Natural killer cell treated with Interleukin-12 subunit alpha and Interleukin-12 subunit beta and Interleukin-15 and Interleukin-18, amount 100 ng/mL, for 72 hours (primary cell): ENCODE measurements at regions not wholly inside any gene's neighbourhood (a gene's known extent, or its start where the extent isn't known, plus 50 kb on each side); places are given as distances from the start of the nearest gene placed in this dataset.

Experiments
- ATAC-seq, 2 donors: fragments of 150-1000 bp; cut with Tn5 transposase in 1 of 2; sonication (Bioruptor Pico), chemical (Tn5 transposase) in 1 of 2; 2 replicates each; pipeline ENCODE4 v1.10.0; 2021
- DNase-seq: peaks from one replicate; pipeline ENCODE4 v3.0.0; 2022; ENCODE audit warnings: low spot score
- H3K27ac Mint-ChIP-seq, 2 donors: 1 replicate in 1 of 2; 2 replicates in 1 of 2; pipeline ENCODE4 v1.8.0; 2022; ENCODE audit warnings: mixed read lengths in 2 of 2, mild to moderate bottlenecking in 1 of 2, moderate library complexity in 1 of 2
- H3K27me3 Mint-ChIP-seq, 2 donors: 1 replicate in 1 of 2; 2 replicates in 1 of 2; pipeline ENCODE4 v1.8.0; 2022; ENCODE audit warnings: mixed read lengths in 2 of 2
- H3K36me3 Mint-ChIP-seq: one replicate; pipeline ENCODE4 v1.8.0; 2022; ENCODE audit warnings: mixed read lengths
- H3K4me1 Mint-ChIP-seq, 2 donors: 1 replicate in 1 of 2; 2 replicates in 1 of 2; pipeline ENCODE4 v1.8.0; 2022; ENCODE audit warnings: low read depth in 2 of 2, mixed read lengths in 2 of 2, mild to moderate bottlenecking in 1 of 2
- H3K4me3 Mint-ChIP-seq: one replicate; pipeline ENCODE4 v1.8.0; 2022; ENCODE audit warnings: mixed read lengths
- H3K9me3 Mint-ChIP-seq: 2 replicates; pipeline ENCODE4 v1.8.0; 2022; ENCODE audit warnings: mixed read lengths

- DNase-seq (no peak), ATAC-seq (peak in 1 of 2 donors; percentile 33)
- H3K4me1 Mint-ChIP-seq, result peaks cover 31 to 36% of the 10 kb centered on the region in 2 donors
- peak overlapping the region; percentile 22 for H3K4me3 Mint-ChIP-seq
- peaks cover 38% of the 10 kb centered on the region for H3K36me3 Mint-ChIP-seq
- H3K9me3 Mint-ChIP-seq, result peaks cover 13% of the 10 kb centered on the region
- H3K27ac Mint-ChIP-seq, result peak overlapping the region; percentile 16 to 50
- no peaks in the 10 kb centered on the region for H3K27me3 Mint-ChIP-seq
Observed at GRCh38 chr3:106227068-106227467, 358.3 kb upstream of the CBLB start.

DNA sequence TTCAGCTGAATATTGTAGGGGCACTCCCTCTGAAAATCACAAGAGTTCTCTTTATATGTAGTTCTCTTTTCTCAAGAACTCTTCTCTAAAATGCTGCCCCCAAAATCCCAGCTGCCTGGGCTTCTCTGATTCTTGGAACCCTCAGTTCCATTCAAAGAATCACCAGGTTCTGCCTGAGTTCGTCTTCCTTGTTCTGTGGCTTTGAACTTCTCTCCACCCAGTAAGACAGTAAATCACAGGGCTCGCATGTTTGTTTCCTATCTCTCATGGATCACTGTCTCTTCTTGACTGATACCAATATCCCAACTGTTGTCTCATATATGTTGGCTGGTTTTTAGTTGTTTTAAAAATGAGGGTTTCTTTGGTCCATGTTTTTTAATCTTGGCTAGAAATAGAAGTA lies 359.5 kb upstream of the CBLB start:
- peak overlapping the region; percentile 69 to 76 for H3K27ac Mint-ChIP-seq
- H3K4me3 Mint-ChIP-seq, result peak overlapping the region; percentile 28
- no peaks in the 10 kb centered on the region for H3K27me3 Mint-ChIP-seq
- peaks cover 35 to 45% of the 10 kb centered on the region in 2 donors for H3K4me1 Mint-ChIP-seq
- DNase-seq, result no peak
- ATAC-seq, result peak in 1 of 2 donors; percentile 20
- H3K36me3 Mint-ChIP-seq, result peaks cover 35% of the 10 kb centered on the region
- peaks cover 5% of the 10 kb centered on the region for H3K9me3 Mint-ChIP-seq

DNA sequence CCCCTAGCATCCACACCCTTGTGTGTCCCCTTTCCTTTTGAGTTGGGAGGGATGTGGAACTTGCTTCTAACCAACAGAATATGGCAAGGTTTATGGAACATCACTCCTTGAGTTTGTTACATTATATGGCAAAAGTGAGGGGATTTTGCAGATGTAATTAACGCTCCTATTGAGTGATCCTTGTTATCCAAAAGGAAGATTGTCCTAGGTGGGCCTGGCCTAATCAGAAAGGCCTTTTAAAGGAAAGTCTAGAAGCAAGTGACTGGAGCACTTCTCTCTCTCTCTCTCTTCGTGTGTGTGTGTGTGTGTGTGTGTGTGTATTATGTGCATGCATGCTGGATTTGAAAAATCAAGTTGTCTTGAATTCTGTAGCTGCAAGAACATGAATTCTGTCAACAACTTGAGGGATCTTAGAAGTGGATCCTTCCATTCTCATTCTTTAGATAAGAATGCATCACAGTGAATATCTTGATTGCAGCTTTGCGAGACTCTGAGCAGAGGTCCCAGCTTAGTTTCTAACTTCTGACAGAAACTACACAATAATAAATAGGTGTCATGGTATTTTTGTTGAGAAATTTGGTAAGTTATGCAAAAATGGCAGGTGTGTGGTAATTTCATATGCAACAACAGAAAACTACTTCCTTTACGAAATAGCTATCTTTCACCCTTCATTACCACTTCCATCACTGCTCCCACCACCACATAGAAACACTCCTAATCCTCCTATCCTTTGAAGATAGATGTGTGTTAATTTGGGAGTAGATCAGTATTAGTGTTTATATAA lies 360.9 kb upstream of the CBLB start:
- Mint-ChIP-seq H3K4me1 (peaks cover 35 to 50% of the 10 kb centered on the region in 2 donors), H3K9me3 (peaks cover 7% of the 10 kb centered on the region), H3K27me3 (no peaks in the 10 kb centered on the region), H3K4me3 (peak overlapping the region; percentile 81), H3K27ac (peak overlapping the region; percentile 87 to 91), H3K36me3 (peaks cover 39% of the 10 kb centered on the region)
- ATAC-seq, result peak in 1 of 2 donors; percentile 62
- no peak for DNase-seq

- Mint-ChIP-seq H3K4me3 (peak overlapping the region; percentile 76), H3K27me3 (no peaks in the 10 kb centered on the region), H3K9me3 (peaks cover 12% of the 10 kb centered on the region), H3K4me1 (peaks cover 35 to 53% of the 10 kb centered on the region in 2 donors), H3K27ac (peak overlapping the region; percentile 87 to 91), H3K36me3 (peaks cover 47% of the 10 kb centered on the region)
- peak in 1 of 2 donors; percentile 60 for ATAC-seq
- no peak for DNase-seq
Observed at GRCh38 chr3:106231086-106231485, 362.3 kb upstream of the CBLB start.

DNA sequence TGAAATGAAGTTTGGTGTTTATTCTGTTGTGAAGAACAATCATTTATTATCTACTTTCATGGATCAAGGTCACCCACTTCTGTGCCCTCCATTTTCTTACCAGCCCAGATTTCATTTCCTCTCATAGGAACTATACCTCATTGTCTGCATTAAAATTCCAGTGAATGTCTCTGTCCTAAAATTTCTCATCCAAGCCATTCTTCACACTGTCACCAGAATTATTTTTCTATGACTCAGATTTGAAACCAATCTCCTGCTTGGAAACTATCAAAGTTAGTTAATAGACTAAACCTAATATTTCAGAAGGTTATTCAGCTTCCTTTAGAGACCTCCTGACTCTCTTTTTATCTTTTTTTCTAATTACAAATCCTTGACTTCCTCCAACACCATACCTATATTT lies 364.1 kb upstream of the CBLB start:
- peak overlapping the region; percentile 14 to 17 for H3K27ac Mint-ChIP-seq
- no peak for DNase-seq
- ATAC-seq, result no peak
- peaks cover 27 to 41% of the 10 kb centered on the region in 2 donors for H3K4me1 Mint-ChIP-seq
- H3K9me3 Mint-ChIP-seq, result peaks cover 10% of the 10 kb centered on the region
- H3K36me3 Mint-ChIP-seq, result peaks cover 40% of the 10 kb centered on the region
- no peak overlapping the region for H3K4me3 Mint-ChIP-seq
- no peaks in the 10 kb centered on the region for H3K27me3 Mint-ChIP-seq

- peaks cover 7% of the 10 kb centered on the region for H3K9me3 Mint-ChIP-seq
- peaks cover 18% of the 10 kb centered on the region for H3K36me3 Mint-ChIP-seq
- peaks cover 0 to 6% of the 10 kb centered on the region in 2 donors for H3K4me1 Mint-ChIP-seq
- no peak for ATAC-seq
- H3K27me3 Mint-ChIP-seq, result no peaks in the 10 kb centered on the region
- H3K27ac Mint-ChIP-seq, result no peak overlapping the region
- no peak for DNase-seq
- no peak overlapping the region for H3K4me3 Mint-ChIP-seq
Observed at GRCh38 chr3:106239195-106239697, 370.4 kb upstream of the CBLB start.

DNA sequence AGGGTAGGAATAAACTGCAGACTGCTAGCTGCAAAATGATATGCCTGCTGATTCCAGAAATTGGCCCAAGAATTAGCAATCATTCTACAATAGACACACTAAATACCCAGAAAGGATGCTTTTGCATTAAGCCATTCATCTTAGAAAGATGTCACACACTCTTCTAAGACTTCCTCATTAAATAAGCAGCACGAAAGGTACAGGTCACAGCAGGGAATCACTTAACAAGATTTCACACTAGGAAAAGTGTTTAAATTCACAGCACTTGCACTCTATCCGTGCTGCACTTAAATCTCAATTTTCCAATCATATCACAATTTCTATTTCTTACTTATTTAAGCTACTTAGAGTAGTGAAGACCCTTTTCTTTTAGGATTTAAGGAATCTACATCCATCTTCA lies 372.8 kb upstream of the CBLB start:
- Mint-ChIP-seq H3K27me3 (no peaks in the 10 kb centered on the region), H3K27ac (no peak overlapping the region), H3K9me3 (no peaks in the 10 kb centered on the region), H3K4me3 (no peak overlapping the region), H3K36me3 (peaks cover 6% of the 10 kb centered on the region), H3K4me1 (no peaks in the 10 kb centered on the region)
- ATAC-seq (no peak), DNase-seq (no peak)

- H3K9me3 Mint-ChIP-seq, result no peaks in the 10 kb centered on the region
- no peak overlapping the region for H3K27ac Mint-ChIP-seq
Observed at GRCh38 chr3:106242781-106243180, 374.0 kb upstream of the CBLB start.

DNA sequence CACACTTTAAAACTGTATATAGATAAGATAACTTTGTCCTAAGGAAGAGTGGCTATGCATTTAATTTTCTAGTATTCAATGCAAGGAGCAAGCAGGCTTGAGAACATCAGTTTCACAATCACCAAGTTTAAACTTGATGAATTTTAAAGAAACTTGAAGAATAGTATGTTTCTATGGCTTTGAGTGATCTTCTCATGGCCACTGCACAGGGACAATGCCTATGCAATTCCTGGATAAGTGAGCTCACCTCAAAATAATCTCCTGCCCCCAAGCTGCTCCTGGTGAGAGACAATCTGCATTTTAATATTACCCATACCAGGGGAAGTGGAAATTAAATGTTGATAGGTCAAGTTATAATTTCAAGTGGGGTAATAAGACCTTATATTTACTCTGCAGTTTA lies 376.6 kb upstream of the CBLB start:
- Mint-ChIP-seq H3K27me3 (no peaks in the 10 kb centered on the region), H3K36me3 (peaks cover 5% of the 10 kb centered on the region), H3K27ac (no peak overlapping the region)

More at GRCh38 chr3:106242781-106243180, 374.0 kb upstream of the CBLB start:
- Mint-ChIP-seq H3K4me1 (no peaks in the 10 kb centered on the region), H3K4me3 (no peak overlapping the region), H3K27me3 (no peaks in the 10 kb centered on the region), H3K36me3 (no peaks in the 10 kb centered on the region)
- ATAC-seq (no peak), DNase-seq (no peak)

GRCh38 chr3:106247902-106248684 lies 379.3 kb upstream of the CBLB start:
- H3K4me3 Mint-ChIP-seq, result no peak overlapping the region
- peak in 1 of 2 donors; percentile 67 for ATAC-seq
- peaks cover 7% of the 10 kb centered on the region for H3K9me3 Mint-ChIP-seq
- peaks cover 4 to 6% of the 10 kb centered on the region in 2 donors for H3K4me1 Mint-ChIP-seq
- no peak for DNase-seq
- peaks cover 21% of the 10 kb centered on the region for H3K36me3 Mint-ChIP-seq
- peak overlapping the region; percentile 41 to 69 for H3K27ac Mint-ChIP-seq
- H3K27me3 Mint-ChIP-seq, result no peaks in the 10 kb centered on the region

More for the DNA sequence above, 376.6 kb upstream of the CBLB start:
- peaks cover 4 to 6% of the 10 kb centered on the region in 2 donors for H3K4me1 Mint-ChIP-seq
- H3K9me3 Mint-ChIP-seq, result peaks cover 7% of the 10 kb centered on the region
- ATAC-seq, result no peak
- no peak for DNase-seq
- H3K4me3 Mint-ChIP-seq, result no peak overlapping the region

DNA sequence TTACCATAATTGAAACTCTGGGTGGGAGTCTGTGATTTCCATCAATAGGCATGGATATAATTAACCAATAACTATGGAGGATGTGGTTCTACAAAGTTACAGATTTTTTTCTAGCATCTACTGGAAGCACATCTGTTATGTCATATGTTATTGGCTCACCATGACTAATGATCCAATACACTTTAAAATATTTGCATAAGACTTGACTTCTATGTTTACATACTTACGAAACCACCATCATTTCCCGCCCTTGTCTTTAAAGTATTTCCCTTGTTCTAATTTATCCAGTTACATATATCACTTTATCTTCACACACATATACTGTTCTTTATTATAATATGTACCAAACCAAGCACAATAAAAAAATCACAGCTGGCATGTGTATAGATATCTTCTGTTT lies 380.3 kb upstream of the CBLB start:
- no peak overlapping the region for H3K4me3 Mint-ChIP-seq
- peak; percentile 43 to 44 for ATAC-seq
- peaks cover 7% of the 10 kb centered on the region for H3K9me3 Mint-ChIP-seq
- H3K27ac Mint-ChIP-seq, result peak overlapping the region in 1 of 2 donors; percentile 0
- peaks cover 6% of the 10 kb centered on the region in 2 donors for H3K4me1 Mint-ChIP-seq
- H3K27me3 Mint-ChIP-seq, result no peaks in the 10 kb centered on the region
- peaks cover 21% of the 10 kb centered on the region for H3K36me3 Mint-ChIP-seq
- no peak for DNase-seq

DNA sequence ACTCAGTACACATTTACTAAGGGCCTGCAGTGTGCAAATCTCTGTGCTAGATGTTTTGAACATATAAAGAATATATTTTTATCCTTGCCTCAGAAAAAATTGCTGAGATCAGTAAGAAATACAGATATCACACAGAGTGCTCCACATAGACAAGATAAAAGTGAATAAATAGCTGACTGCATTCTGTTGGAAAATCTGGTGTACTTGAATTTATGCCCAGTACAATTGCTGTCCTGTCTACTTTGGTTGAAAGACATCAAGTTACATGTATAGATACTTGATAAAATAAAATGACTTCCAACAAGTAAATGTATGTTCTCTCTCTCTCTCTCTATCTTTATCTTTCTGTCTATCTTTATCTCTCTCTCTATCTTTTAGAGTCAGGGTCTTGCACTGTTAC lies 381.2 kb upstream of the CBLB start:
- no peak for DNase-seq
- no peaks in the 10 kb centered on the region for H3K27me3 Mint-ChIP-seq
- peaks cover 7% of the 10 kb centered on the region for H3K9me3 Mint-ChIP-seq
- H3K4me3 Mint-ChIP-seq, result no peak overlapping the region
- H3K27ac Mint-ChIP-seq, result peak overlapping the region; percentile 0 to 5
- no peak for ATAC-seq
- peaks cover 6% of the 10 kb centered on the region in 2 donors for H3K4me1 Mint-ChIP-seq
- H3K36me3 Mint-ChIP-seq, result peaks cover 21% of the 10 kb centered on the region

GRCh38 chr3:106251160-106251892 lies 382.5 kb upstream of the CBLB start:
- no peak overlapping the region for H3K4me3 Mint-ChIP-seq
- peaks cover 6% of the 10 kb centered on the region in 2 donors for H3K4me1 Mint-ChIP-seq
- no peaks in the 10 kb centered on the region for H3K27me3 Mint-ChIP-seq
- no peak for DNase-seq
- ATAC-seq, result no peak
- H3K27ac Mint-ChIP-seq, result no peak overlapping the region
- H3K36me3 Mint-ChIP-seq, result peaks cover 21% of the 10 kb centered on the region
- peaks cover 7% of the 10 kb centered on the region for H3K9me3 Mint-ChIP-seq
